ENCODE measurements at regions not wholly inside any gene's neighbourhood (a gene's known extent, or its start where the extent isn't known, plus 50 kb on each side); places are given as distances from the start of the nearest gene placed in this dataset.
"Not testable (repeated sequence)": the region's sequence is repeated elsewhere in the genome, so short reads cannot be mapped to it uniquely, and the experiment has no call there.

DNA sequence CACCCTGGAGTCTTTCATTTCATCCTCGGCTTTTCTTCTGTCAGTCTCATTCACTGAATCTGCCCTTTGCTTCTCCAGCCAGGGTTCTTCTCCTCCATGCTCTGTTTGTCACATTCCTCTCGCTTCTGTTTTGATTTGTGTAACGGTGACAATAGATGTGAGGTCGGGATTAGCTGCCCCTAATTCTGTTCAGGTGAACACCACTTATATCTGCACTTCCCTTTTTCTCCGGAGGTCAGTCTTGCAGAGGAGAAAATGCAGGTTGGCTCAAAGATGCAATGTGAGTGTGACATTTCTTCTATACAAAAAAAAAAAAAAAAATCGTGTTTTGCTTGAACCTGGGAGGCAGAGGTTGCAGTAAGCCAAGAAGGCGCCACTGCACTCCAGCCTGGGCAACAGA, 262.9 kb downstream of the ASMT start:
- H3K36me3 ChIP-seq (ENCODE audit: insufficient read depth, low read depth, low read length): no peaks in the 10 kb centered on the region
- H3K27me3 ChIP-seq (ENCODE audit: insufficient read depth, low read length): no peaks in the 10 kb centered on the region

GRCh38 chrX:1880884-1881817, 266.3 kb downstream of the ASMT start:
- H3K4me1 ChIP-seq (ENCODE audit: insufficient read depth, low read length); H3K27ac ChIP-seq (ENCODE audit: low read length); H3K4me3 ChIP-seq (ENCODE audit: low read length); H3K36me3 ChIP-seq (ENCODE audit: insufficient read depth, low read depth, low read length); H3K27me3 ChIP-seq (ENCODE audit: insufficient read depth, low read length); H3K9me3 ChIP-seq (ENCODE audit: insufficient read depth, low read depth, low read length); H3K9ac ChIP-seq (ENCODE audit: low read depth, low read length): not testable (repeated sequence)

More for the DNA sequence above, 262.9 kb downstream of the ASMT start:
- no peak overlapping the region for H3K9ac ChIP-seq (ENCODE audit: low read depth, low read length)
- H3K4me1 ChIP-seq (ENCODE audit: insufficient read depth, low read length): no peaks in the 10 kb centered on the region
- H3K9me3 ChIP-seq (ENCODE audit: insufficient read depth, low read depth, low read length): no peaks in the 10 kb centered on the region
- no peak overlapping the region for H3K4me3 ChIP-seq (ENCODE audit: low read length)
- H3K27ac ChIP-seq (ENCODE audit: low read length): no peak overlapping the region

DNA sequence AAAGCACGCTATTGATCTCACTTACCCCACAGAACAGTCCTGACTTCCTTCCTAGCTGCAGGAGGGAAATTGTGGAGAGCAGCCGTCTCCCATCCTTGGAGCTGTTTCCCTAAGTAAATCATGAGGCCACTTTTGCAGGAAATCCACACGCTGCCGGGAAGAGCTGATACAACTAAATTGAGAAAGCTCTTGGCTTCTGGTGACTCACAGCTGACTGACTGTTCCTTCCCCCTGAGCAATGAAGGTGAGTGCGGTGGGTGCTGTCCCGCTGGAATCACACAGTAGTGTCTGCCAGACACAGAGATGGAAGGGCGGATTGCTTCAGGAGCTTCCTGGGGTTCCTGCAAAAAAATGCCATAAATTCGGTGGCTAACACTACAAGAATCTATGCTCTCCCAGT, 268.9 kb downstream of the ASMT start:
- no peaks in the 10 kb centered on the region for H3K27me3 ChIP-seq (ENCODE audit: insufficient read depth, low read length)
- H3K9ac ChIP-seq (ENCODE audit: low read depth, low read length): no peak overlapping the region
- no peaks in the 10 kb centered on the region for H3K36me3 ChIP-seq (ENCODE audit: insufficient read depth, low read depth, low read length)
- no peak overlapping the region for H3K27ac ChIP-seq (ENCODE audit: low read length)
- H3K4me3 ChIP-seq (ENCODE audit: low read length): no peak overlapping the region
- H3K4me1 ChIP-seq (ENCODE audit: insufficient read depth, low read length): no peaks in the 10 kb centered on the region
- H3K9me3 ChIP-seq (ENCODE audit: insufficient read depth, low read depth, low read length): no peaks in the 10 kb centered on the region

DNA sequence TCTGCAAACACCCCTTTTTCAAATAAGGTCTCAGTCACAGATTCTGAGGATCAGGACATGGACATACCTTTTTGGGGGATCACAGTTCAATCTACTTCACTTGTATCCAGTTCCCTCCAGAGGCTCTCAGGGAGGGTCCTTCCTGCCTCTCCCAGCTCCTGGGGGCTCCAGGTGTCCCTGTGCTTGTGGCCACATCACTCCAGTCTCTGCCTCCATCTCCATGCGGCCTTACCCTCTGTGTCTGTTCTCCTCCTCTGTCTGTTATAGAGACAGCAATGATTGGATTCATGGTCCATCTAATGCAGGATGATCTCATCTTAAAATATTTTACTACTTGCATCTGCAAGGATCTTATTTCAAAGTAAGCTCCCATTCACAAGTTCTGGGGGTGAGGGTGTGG, 269.6 kb downstream of the ASMT start:
- Histone ChIP-seq H3K36me3 (ENCODE audit: insufficient read depth, low read depth, low read length) (no peaks in the 10 kb centered on the region), H3K9me3 (ENCODE audit: insufficient read depth, low read depth, low read length) (no peaks in the 10 kb centered on the region), H3K9ac (ENCODE audit: low read depth, low read length) (no peak overlapping the region), H3K27ac (ENCODE audit: low read length) (no peak overlapping the region), H3K4me3 (ENCODE audit: low read length) (no peak overlapping the region), H3K4me1 (ENCODE audit: insufficient read depth, low read length) (no peaks in the 10 kb centered on the region), H3K27me3 (ENCODE audit: insufficient read depth, low read length) (no peaks in the 10 kb centered on the region)

DNA sequence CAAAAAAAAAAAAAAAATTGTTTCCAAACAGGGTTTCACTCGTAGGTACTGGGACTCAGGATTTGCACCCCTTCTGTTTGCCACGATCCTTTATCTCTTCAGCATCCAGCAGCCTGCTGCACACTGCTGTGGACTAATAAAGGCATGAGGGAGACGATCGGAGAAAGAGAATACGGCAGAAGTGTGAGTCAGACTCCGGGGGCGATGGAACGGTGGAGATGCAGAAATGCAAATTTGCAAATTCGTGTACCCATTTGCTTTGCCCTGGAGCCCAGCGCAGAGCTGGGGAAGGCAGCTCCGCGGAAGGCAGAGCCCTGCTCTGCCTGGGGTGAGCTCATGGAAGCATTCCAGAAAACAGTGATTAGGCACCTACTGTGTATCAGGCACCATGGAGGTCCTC, 270.3 kb downstream of the ASMT start:
- Histone ChIP-seq H3K27me3 (ENCODE audit: insufficient read depth, low read length) (no peaks in the 10 kb centered on the region), H3K27ac (ENCODE audit: low read length) (no peak overlapping the region), H3K9ac (ENCODE audit: low read depth, low read length) (no peak overlapping the region), H3K36me3 (ENCODE audit: insufficient read depth, low read depth, low read length) (no peaks in the 10 kb centered on the region), H3K4me1 (ENCODE audit: insufficient read depth, low read length) (no peaks in the 10 kb centered on the region), H3K4me3 (ENCODE audit: low read length) (no peak overlapping the region), H3K9me3 (ENCODE audit: insufficient read depth, low read depth, low read length) (no peaks in the 10 kb centered on the region)

- not testable (repeated sequence) for H3K9me3 ChIP-seq (ENCODE audit: insufficient read depth, low read depth, low read length); H3K4me3 ChIP-seq (ENCODE audit: low read length); H3K36me3 ChIP-seq (ENCODE audit: insufficient read depth, low read depth, low read length); H3K27ac ChIP-seq (ENCODE audit: low read length); H3K4me1 ChIP-seq (ENCODE audit: insufficient read depth, low read length); H3K27me3 ChIP-seq (ENCODE audit: insufficient read depth, low read length); H3K9ac ChIP-seq (ENCODE audit: low read depth, low read length)
Measured at GRCh38 chrX:1888305-1888704, 273.4 kb downstream of the ASMT start.

GRCh38 chrX:1894026-1894294, 279.1 kb downstream of the ASMT start:
- Histone ChIP-seq H3K9me3 (ENCODE audit: insufficient read depth, low read depth, low read length) (no peaks in the 10 kb centered on the region), H3K9ac (ENCODE audit: low read depth, low read length) (no peak overlapping the region), H3K27ac (ENCODE audit: low read length) (no peak overlapping the region)

DNA sequence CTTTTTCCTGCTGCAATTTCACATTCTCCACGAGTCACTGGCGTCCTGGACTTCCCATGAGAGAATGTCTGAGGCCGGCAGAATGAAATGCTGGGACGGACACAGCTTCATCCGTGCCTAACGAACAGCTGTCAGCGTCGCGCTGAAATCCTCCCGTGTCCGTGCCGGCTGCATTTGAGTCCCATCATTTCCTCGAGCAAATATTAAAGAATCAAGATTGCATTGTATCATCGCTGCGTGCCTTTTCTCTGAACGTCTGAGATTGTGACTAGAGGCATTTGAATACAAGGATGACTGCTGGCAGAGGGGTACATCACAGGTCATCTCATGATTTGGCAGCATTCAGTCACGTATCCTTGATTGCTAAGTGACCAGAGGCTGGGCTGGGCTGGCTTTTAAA, 279.9 kb downstream of the ASMT start:
- Histone ChIP-seq H3K4me3 (ENCODE audit: low read length) (no peak overlapping the region), H3K9me3 (ENCODE audit: insufficient read depth, low read depth, low read length) (no peaks in the 10 kb centered on the region), H3K27ac (ENCODE audit: low read length) (no peak overlapping the region)

More at GRCh38 chrX:1894026-1894294, 279.1 kb downstream of the ASMT start:
- H3K27me3 ChIP-seq (ENCODE audit: insufficient read depth, low read length): no peaks in the 10 kb centered on the region
- H3K36me3 ChIP-seq (ENCODE audit: insufficient read depth, low read depth, low read length): no peaks in the 10 kb centered on the region
- no peaks in the 10 kb centered on the region for H3K4me1 ChIP-seq (ENCODE audit: insufficient read depth, low read length)
- H3K4me3 ChIP-seq (ENCODE audit: low read length): no peak overlapping the region

GRCh38 chrX:1895583-1895982, 280.7 kb downstream of the ASMT start:
- Histone ChIP-seq H3K4me1 (ENCODE audit: insufficient read depth, low read length) (no peaks in the 10 kb centered on the region), H3K9me3 (ENCODE audit: insufficient read depth, low read depth, low read length) (no peaks in the 10 kb centered on the region), H3K4me3 (ENCODE audit: low read length) (no peak overlapping the region), H3K27ac (ENCODE audit: low read length) (no peak overlapping the region), H3K9ac (ENCODE audit: low read depth, low read length) (no peak overlapping the region), H3K36me3 (ENCODE audit: insufficient read depth, low read depth, low read length) (no peaks in the 10 kb centered on the region), H3K27me3 (ENCODE audit: insufficient read depth, low read length) (no peaks in the 10 kb centered on the region)

More for the DNA sequence above, 279.9 kb downstream of the ASMT start:
- H3K9ac ChIP-seq (ENCODE audit: low read depth, low read length): no peak overlapping the region
- no peaks in the 10 kb centered on the region for H3K36me3 ChIP-seq (ENCODE audit: insufficient read depth, low read depth, low read length)
- no peaks in the 10 kb centered on the region for H3K4me1 ChIP-seq (ENCODE audit: insufficient read depth, low read length)
- no peaks in the 10 kb centered on the region for H3K27me3 ChIP-seq (ENCODE audit: insufficient read depth, low read length)

DNA sequence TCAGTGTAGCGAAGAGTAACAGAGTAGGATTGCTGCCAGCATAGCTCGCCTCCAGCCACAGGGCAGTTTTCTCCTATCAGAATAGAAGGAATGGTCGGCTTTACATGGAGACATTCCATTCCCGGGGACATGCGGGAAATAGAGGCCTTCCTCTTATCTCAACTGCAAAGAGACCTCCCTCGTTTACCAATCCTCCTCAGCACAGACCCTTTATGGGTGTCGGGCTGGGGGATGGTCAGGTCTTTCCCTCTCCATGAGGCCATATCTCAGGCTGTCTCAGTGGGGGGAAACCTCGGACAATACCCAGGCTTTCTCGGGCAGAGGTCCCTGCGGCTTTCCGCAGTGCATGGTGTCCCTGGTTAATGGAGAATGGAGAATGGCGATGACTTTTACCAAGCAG, 285.0 kb downstream of the ASMT start:
- H3K9ac ChIP-seq (ENCODE audit: low read depth, low read length): no peak overlapping the region
- H3K4me1 ChIP-seq (ENCODE audit: insufficient read depth, low read length): no peaks in the 10 kb centered on the region
- H3K9me3 ChIP-seq (ENCODE audit: insufficient read depth, low read depth, low read length): no peaks in the 10 kb centered on the region
- no peaks in the 10 kb centered on the region for H3K27me3 ChIP-seq (ENCODE audit: insufficient read depth, low read length)
- H3K36me3 ChIP-seq (ENCODE audit: insufficient read depth, low read depth, low read length): no peaks in the 10 kb centered on the region
- H3K4me3 ChIP-seq (ENCODE audit: low read length): no peak overlapping the region
- H3K27ac ChIP-seq (ENCODE audit: low read length): no peak overlapping the region

DNA sequence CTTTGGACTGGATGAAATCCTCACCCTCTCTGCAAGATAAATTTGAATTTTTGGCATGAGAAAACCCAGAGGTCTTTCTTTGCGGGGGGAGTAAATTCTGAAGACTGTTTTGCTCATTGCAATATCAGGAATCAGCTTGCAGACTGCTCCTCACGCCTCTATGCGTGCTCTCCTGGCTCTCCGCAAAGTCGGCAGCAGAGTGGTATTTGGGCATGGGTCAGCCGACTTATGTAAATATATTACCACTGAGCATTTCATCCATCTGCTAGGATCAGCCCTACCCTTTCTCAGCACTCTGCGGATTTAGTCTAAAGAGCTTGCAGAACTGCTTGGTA, 288.0 kb downstream of the ASMT start:
- Histone ChIP-seq H3K27ac (ENCODE audit: low read length) (no peak overlapping the region), H3K4me1 (ENCODE audit: insufficient read depth, low read length) (no peaks in the 10 kb centered on the region), H3K4me3 (ENCODE audit: low read length) (no peak overlapping the region), H3K36me3 (ENCODE audit: insufficient read depth, low read depth, low read length) (no peaks in the 10 kb centered on the region), H3K9ac (ENCODE audit: low read depth, low read length) (no peak overlapping the region), H3K9me3 (ENCODE audit: insufficient read depth, low read depth, low read length) (no peaks in the 10 kb centered on the region), H3K27me3 (ENCODE audit: insufficient read depth, low read length) (no peaks in the 10 kb centered on the region)

DNA sequence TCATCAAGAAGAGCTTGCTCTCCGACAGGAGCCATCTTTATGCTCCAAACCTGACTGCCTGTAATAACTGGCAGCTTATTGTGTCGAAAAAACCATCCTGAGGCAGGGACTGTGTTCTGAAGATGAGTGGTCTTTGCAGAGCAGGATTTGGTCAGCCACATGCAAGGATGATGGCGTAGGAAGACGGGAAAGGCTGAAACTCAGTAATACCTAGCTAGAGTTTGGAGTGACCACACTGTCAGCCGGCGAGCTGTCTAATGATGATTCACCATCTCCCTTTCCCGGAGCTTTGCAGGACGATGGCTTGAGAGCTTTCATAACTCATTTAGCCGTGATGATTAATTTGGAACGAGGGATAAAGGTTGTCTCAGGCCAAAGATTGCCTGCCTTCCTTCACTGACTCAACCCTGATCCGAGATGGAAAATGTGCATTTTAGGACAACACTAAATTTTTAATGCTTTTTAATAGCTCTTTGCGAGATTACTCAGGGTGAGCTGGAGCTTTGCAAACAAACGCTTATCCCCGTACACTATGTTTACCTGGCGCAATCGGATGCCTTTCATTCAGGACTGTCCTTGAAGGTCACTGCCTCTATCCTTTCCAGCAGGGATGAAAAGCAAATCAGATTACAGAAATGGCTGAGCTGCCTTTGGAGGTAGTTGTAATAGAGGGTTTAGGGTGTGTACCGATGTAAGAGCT, 288.5 kb downstream of the ASMT start:
- H3K27ac ChIP-seq (ENCODE audit: low read length): no peak overlapping the region

More for the DNA sequence above, 288.5 kb downstream of the ASMT start:
- Histone ChIP-seq H3K4me3 (ENCODE audit: low read length) (no peak overlapping the region), H3K36me3 (ENCODE audit: insufficient read depth, low read depth, low read length) (no peaks in the 10 kb centered on the region), H3K4me1 (ENCODE audit: insufficient read depth, low read length) (no peaks in the 10 kb centered on the region), H3K9ac (ENCODE audit: low read depth, low read length) (no peak overlapping the region), H3K27me3 (ENCODE audit: insufficient read depth, low read length) (no peaks in the 10 kb centered on the region), H3K9me3 (ENCODE audit: insufficient read depth, low read depth, low read length) (no peaks in the 10 kb centered on the region)

All from iPS-20b (cell line).